MM.1S (cell line): ENCODE measurements at regions not wholly inside any gene's neighbourhood (a gene's known extent, or its start where the extent isn't known, plus 50 kb on each side); places are given as distances from the start of the nearest gene placed in this dataset.

Experiments
- DNase-seq: peaks from one replicate; pipeline ENCODE4 v3.0.0-alpha.2; 2015
- H2AFZ ChIP-seq: fragments of 300-600 bp; sonication (generic); 2 replicates; pipeline ENCODE4 v1.6.0; 2016; ENCODE audit warnings: antibody characterized with exemption, low read length
- H3F3A ChIP-seq: fragments of 300-600 bp; sonication (generic); 2 replicates; pipeline ENCODE4 v1.6.1; 2016; ENCODE audit warnings: mild to moderate bottlenecking, antibody characterized with exemption, low read length, moderate library complexity, mixed read lengths; ENCODE audit not compliant: insufficient read depth
- H3K27ac ChIP-seq: fragments of 300-600 bp; sonication (generic); 2 replicates; pipeline ENCODE4 v1.5.1; 2016; ENCODE audit warnings: mild to moderate bottlenecking, low read length
- H3K27me3 ChIP-seq: fragments of 300-600 bp; sonication (generic); replicated peaks from 2 replicates; pipeline ENCODE4 v1.6.0; 2016; ENCODE audit warnings: low read length; ENCODE audit not compliant: insufficient read depth
- H3K36me3 ChIP-seq: fragments of 300-600 bp; sonication (generic); replicated peaks from 2 replicates; pipeline ENCODE4 v1.6.1; 2016; ENCODE audit warnings: mild to moderate bottlenecking, low read length, mixed read lengths; ENCODE audit not compliant: insufficient read depth
- H3K4me1 ChIP-seq: fragments of 300-600 bp; sonication (generic); 2 replicates; pipeline ENCODE4 v1.6.1; 2016; ENCODE audit warnings: low read length, mixed read lengths
- H3K4me2 ChIP-seq: fragments of 300-600 bp; sonication (generic); 2 replicates; pipeline ENCODE4 v1.6.0; 2016; ENCODE audit warnings: low read depth, low read length
- H3K4me3 ChIP-seq: fragments of 300-600 bp; sonication (generic); 2 replicates; pipeline ENCODE4 v1.5.1; 2016; ENCODE audit warnings: low read length, mixed read lengths
- H3K79me2 ChIP-seq: fragments of 300-600 bp; sonication (generic); 2 replicates; pipeline ENCODE4 v1.6.1; 2016; ENCODE audit warnings: mixed run types, low read length, mixed read lengths
- H3K9ac ChIP-seq: fragments of 300-600 bp; sonication (generic); 2 replicates; pipeline ENCODE4 v1.6.1; 2016; ENCODE audit warnings: low read length, mixed read lengths
- H3K9me2 ChIP-seq: fragments of 300-600 bp; sonication (generic); replicated peaks from 2 replicates; pipeline ENCODE4 v1.6.1; 2016; ENCODE audit warnings: mild to moderate bottlenecking, low read length, mixed read lengths; ENCODE audit not compliant: insufficient read depth
- H3K9me3 ChIP-seq: fragments of 300-600 bp; sonication (generic); replicated peaks from 2 replicates; pipeline ENCODE4 v1.6.1; 2016; ENCODE audit warnings: mild to moderate bottlenecking, low read length, mixed read lengths; ENCODE audit not compliant: insufficient read depth
- H4K20me1 ChIP-seq: fragments of 300-600 bp; sonication (generic); 2 replicates; pipeline ENCODE4 v1.6.1; 2016; ENCODE audit warnings: mild to moderate bottlenecking, low read length, moderate library complexity, mixed read lengths; ENCODE audit not compliant: insufficient read depth
- EZH2 ChIP-seq: fragments of 300-600 bp; sonication (generic); optimal IDR thresholded peaks from 2 replicates; pipeline ENCODE3; 2017; ENCODE audit warnings: low read depth, mild to moderate bottlenecking, antibody characterized with exemption, low read length, mixed read lengths
- EZH2phosphoT487 ChIP-seq: fragments of 300-600 bp; sonication (generic); IDR thresholded peaks from 2 replicates; pipeline ENCODE4 v1.6.1; 2018; ENCODE audit warnings: antibody characterized with exemption, low read length
- TF ChIP-seq, protein P1 (sequence below): fragments of 300-600 bp; sonication (generic); IDR thresholded peaks from 2 replicates; pipeline ENCODE4 v1.5.1; 2016; ENCODE audit warnings: antibody characterized with exemption, low read length, mixed read lengths

DNA sequence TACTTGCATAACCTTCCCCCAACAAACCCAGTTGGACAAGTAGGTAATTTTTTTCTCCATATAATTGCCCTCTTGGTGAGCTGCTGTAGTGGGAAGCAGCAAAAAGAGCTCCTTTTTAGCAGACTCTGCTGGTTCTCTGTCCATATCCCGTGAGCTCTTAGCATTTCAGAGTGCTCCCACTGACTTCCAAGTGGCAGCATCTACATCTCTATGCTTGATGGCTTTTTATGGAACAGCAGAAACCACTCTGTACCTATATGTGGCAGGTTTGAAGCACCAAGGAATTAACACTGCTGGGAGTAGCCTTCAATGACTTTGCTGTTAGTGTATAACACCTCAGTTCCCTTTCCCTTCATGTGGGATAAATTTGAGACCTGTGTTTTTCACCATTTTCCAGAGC, 168.4 kb upstream of the NHS start:
- H3K4me3 ChIP-seq: no peak overlapping the region
- H4K20me1 ChIP-seq: no peaks in the 10 kb centered on the region
- no peak for DNase-seq
- no peaks in the 10 kb centered on the region for H3K9me2 ChIP-seq
- H3K9ac ChIP-seq: no peak overlapping the region
- TF ChIP-seq, protein P1, sequence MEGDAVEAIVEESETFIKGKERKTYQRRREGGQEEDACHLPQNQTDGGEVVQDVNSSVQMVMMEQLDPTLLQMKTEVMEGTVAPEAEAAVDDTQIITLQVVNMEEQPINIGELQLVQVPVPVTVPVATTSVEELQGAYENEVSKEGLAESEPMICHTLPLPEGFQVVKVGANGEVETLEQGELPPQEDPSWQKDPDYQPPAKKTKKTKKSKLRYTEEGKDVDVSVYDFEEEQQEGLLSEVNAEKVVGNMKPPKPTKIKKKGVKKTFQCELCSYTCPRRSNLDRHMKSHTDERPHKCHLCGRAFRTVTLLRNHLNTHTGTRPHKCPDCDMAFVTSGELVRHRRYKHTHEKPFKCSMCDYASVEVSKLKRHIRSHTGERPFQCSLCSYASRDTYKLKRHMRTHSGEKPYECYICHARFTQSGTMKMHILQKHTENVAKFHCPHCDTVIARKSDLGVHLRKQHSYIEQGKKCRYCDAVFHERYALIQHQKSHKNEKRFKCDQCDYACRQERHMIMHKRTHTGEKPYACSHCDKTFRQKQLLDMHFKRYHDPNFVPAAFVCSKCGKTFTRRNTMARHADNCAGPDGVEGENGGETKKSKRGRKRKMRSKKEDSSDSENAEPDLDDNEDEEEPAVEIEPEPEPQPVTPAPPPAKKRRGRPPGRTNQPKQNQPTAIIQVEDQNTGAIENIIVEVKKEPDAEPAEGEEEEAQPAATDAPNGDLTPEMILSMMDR: no peak
- TF ChIP-seq EZH2phosphoT487: no peak
- TF ChIP-seq EZH2: no peak
- no peaks in the 10 kb centered on the region for H3K9me3 ChIP-seq
- H3K27me3 ChIP-seq: no peaks in the 10 kb centered on the region
- H3F3A ChIP-seq: no peaks in the 10 kb centered on the region
- H2AFZ ChIP-seq: no peak overlapping the region
- no peaks in the 10 kb centered on the region for H3K36me3 ChIP-seq
- H3K4me2 ChIP-seq: no peak overlapping the region
- H3K79me2 ChIP-seq: no peaks in the 10 kb centered on the region
- no peak overlapping the region for H3K27ac ChIP-seq
- no peaks in the 10 kb centered on the region for H3K4me1 ChIP-seq

DNA sequence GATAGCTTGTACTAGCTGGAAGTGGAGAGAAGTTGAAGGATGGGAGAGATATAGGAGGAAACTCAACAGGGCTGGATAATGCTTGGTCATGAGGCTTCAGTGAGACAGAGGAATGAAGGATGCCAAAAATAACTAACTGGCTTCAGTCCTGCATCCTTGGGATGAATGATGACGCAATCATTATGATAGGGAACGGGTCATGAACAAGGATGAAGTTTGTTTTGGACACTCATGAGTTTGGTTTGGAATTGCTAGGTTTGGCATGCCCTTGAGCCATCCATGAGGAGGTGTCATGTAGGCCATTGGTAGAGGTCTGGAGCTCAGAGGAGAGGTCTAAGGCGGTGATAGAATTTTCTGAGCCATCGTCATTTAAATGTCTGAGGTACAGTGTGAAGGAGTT, 160.0 kb upstream of the NHS start:
- no peaks in the 10 kb centered on the region for H3K9me3 ChIP-seq
- TF ChIP-seq EZH2 (no peak), EZH2phosphoT487 (no peak)
- TF ChIP-seq, protein P1: no peak
- DNase-seq: no peak

DNA sequence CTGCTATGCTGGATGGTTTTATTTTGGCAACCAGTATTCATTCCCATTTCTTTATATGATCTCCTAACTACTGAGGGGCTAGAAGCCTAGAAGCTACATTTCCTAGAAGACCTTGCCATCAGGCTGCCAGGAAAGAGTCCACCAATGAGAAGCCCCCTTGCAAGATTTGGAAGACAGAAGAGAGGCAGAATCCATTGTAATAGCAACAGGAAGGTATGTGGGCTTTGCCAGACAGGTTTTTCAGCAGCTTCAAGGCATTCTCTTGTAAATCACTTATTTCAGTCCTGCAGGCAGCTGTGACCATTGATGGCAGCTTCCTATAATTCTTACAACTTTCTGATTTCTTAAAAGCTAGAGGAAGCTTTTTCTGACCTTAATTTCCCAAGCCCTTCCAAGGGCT, 148.3 kb upstream of the NHS start:
- no peaks in the 10 kb centered on the region for H3K9me3 ChIP-seq
- H3K27me3 ChIP-seq: no peaks in the 10 kb centered on the region
- H3K9ac ChIP-seq: no peak overlapping the region
- H3K4me3 ChIP-seq: no peak overlapping the region
- H3K4me2 ChIP-seq: no peak overlapping the region
- no peaks in the 10 kb centered on the region for H3F3A ChIP-seq
- no peak overlapping the region for H2AFZ ChIP-seq
- TF ChIP-seq, protein P1: no peak
- TF ChIP-seq EZH2 (no peak), EZH2phosphoT487 (no peak)
- DNase-seq: no peak
- H3K36me3 ChIP-seq: no peaks in the 10 kb centered on the region
- no peaks in the 10 kb centered on the region for H3K9me2 ChIP-seq
- no peaks in the 10 kb centered on the region for H4K20me1 ChIP-seq
- H3K4me1 ChIP-seq: no peaks in the 10 kb centered on the region
- H3K79me2 ChIP-seq: no peaks in the 10 kb centered on the region
- no peak overlapping the region for H3K27ac ChIP-seq

More for the DNA sequence above, 160.0 kb upstream of the NHS start:
- Histone ChIP-seq H3F3A (no peaks in the 10 kb centered on the region), H3K4me3 (no peak overlapping the region), H3K9ac (no peak overlapping the region), H3K4me1 (no peaks in the 10 kb centered on the region), H3K9me2 (no peaks in the 10 kb centered on the region), H3K79me2 (no peaks in the 10 kb centered on the region), H2AFZ (no peak overlapping the region), H3K4me2 (no peak overlapping the region), H3K27ac (no peak overlapping the region), H4K20me1 (no peaks in the 10 kb centered on the region), H3K27me3 (no peaks in the 10 kb centered on the region), H3K36me3 (no peaks in the 10 kb centered on the region)
